ENCODE measurements at regions not wholly inside any gene's neighbourhood (a gene's known extent, or its start where the extent isn't known, plus 50 kb on each side); places are given as distances from the start of the nearest gene placed in this dataset.
"Not testable (repeated sequence)": the region's sequence is repeated elsewhere in the genome, so short reads cannot be mapped to it uniquely, and the experiment has no call there.

DNA sequence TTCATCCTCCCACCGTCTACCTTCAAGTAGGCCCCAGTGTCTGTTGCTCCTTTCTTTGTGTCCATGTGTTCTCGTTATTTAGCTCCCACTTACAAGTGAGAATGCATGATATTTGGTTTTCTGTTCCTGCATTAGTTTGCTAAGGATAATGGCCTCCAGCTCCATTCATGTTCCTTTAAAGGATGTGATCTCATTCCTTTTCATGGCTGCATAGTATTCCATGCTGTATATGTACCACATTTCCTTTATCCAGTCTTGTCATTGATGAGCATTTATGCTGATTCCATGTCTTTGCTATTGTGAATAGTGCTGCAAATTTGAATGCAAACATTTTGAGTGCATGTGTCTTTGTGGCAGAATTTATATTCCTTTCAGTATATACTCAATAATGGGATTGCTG, 259.6 kb upstream of the PELI2 start:
- TF ChIP-seq, protein P1, sequence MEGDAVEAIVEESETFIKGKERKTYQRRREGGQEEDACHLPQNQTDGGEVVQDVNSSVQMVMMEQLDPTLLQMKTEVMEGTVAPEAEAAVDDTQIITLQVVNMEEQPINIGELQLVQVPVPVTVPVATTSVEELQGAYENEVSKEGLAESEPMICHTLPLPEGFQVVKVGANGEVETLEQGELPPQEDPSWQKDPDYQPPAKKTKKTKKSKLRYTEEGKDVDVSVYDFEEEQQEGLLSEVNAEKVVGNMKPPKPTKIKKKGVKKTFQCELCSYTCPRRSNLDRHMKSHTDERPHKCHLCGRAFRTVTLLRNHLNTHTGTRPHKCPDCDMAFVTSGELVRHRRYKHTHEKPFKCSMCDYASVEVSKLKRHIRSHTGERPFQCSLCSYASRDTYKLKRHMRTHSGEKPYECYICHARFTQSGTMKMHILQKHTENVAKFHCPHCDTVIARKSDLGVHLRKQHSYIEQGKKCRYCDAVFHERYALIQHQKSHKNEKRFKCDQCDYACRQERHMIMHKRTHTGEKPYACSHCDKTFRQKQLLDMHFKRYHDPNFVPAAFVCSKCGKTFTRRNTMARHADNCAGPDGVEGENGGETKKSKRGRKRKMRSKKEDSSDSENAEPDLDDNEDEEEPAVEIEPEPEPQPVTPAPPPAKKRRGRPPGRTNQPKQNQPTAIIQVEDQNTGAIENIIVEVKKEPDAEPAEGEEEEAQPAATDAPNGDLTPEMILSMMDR (conservative IDR thresholded peaks at IDR 0.05 in 1 of 2, IDR thresholded peaks at IDR 0.05 in 1 of 2; ENCODE audit: low read depth in 1 of 2, low read length in 2 of 2) = no peak
- no peak for TF ChIP-seq EZH2 (IDR thresholded peaks at IDR 0.05; ENCODE audit: low read length, missing control alignments)
- no peak overlapping the region for H3K4me2 ChIP-seq (ENCODE audit: extremely low read depth, insufficient read depth, low read length)
- H3K27ac ChIP-seq (ENCODE audit: insufficient read depth, low read length) = no peak overlapping the region
- H3K9me3 ChIP-seq (ENCODE audit: control insufficient read depth, insufficient read depth, low read depth, low read length) = no peaks in the 10 kb centered on the region
- no peaks in the 10 kb centered on the region for H4K20me1 ChIP-seq (ENCODE audit: control insufficient read depth, extremely low read depth, insufficient read depth, low read length)
- no peaks in the 10 kb centered on the region for H3K4me1 ChIP-seq (ENCODE audit: control insufficient read depth, extremely low read depth, insufficient read depth, low read length)
- no peak overlapping the region for H3K9ac ChIP-seq (ENCODE audit: insufficient read depth, low read length)
- no peaks in the 10 kb centered on the region for H3K27me3 ChIP-seq (ENCODE audit: control insufficient read depth, insufficient read depth, low read length)
- no peak overlapping the region for H3K4me3 ChIP-seq (replicated peaks in 1 of 4; ENCODE audit: control extremely low read depth in 1 of 4, insufficient read depth in 1 of 4, low read depth in 3 of 4, low read length in 4 of 4)
- no peaks in the 10 kb centered on the region for H3K36me3 ChIP-seq (ENCODE audit: control insufficient read depth, insufficient read depth, low read length)
- no peak overlapping the region for H2AFZ ChIP-seq (ENCODE audit: low read length)
- no peaks in the 10 kb centered on the region for H3K79me2 ChIP-seq (ENCODE audit: control insufficient read depth, insufficient read depth, low read length)
- DNase-seq (ENCODE audit: low read depth in 2 of 2) = no peak

DNA sequence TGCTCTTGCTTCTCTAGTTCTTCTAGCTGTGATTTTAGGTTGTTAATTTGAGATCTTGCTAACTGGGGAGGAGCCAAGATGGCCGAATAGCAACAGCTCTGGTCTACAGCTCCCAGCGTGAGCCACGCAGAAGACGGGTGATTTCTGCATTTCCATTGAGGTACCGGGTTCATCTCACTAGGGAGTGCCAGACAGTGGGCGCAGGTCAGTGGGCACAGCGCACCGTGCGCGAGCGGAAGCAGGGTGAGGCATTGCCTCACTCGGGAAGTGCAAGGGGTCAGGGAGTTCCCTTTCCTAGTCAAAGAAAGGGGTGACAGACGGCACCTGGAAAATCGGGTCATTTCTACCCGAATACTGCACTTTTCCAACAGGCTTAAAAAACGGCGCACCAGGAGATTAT, 256.6 kb upstream of the PELI2 start:
- H3K4me3 ChIP-seq (replicated peaks in 1 of 4; ENCODE audit: control extremely low read depth in 1 of 4, insufficient read depth in 1 of 4, low read depth in 3 of 4, low read length in 4 of 4); H2AFZ ChIP-seq (ENCODE audit: low read length); H4K20me1 ChIP-seq (ENCODE audit: control insufficient read depth, extremely low read depth, insufficient read depth, low read length); H3K27me3 ChIP-seq (ENCODE audit: control insufficient read depth, insufficient read depth, low read length); DNase-seq (ENCODE audit: low read depth in 2 of 2); H3K9ac ChIP-seq (ENCODE audit: insufficient read depth, low read length); H3K36me3 ChIP-seq (ENCODE audit: control insufficient read depth, insufficient read depth, low read length); H3K4me1 ChIP-seq (ENCODE audit: control insufficient read depth, extremely low read depth, insufficient read depth, low read length); H3K9me3 ChIP-seq (ENCODE audit: control insufficient read depth, insufficient read depth, low read depth, low read length); H3K27ac ChIP-seq (ENCODE audit: insufficient read depth, low read length); H3K79me2 ChIP-seq (ENCODE audit: control insufficient read depth, insufficient read depth, low read length); H3K4me2 ChIP-seq (ENCODE audit: extremely low read depth, insufficient read depth, low read length): not testable (repeated sequence)

DNA sequence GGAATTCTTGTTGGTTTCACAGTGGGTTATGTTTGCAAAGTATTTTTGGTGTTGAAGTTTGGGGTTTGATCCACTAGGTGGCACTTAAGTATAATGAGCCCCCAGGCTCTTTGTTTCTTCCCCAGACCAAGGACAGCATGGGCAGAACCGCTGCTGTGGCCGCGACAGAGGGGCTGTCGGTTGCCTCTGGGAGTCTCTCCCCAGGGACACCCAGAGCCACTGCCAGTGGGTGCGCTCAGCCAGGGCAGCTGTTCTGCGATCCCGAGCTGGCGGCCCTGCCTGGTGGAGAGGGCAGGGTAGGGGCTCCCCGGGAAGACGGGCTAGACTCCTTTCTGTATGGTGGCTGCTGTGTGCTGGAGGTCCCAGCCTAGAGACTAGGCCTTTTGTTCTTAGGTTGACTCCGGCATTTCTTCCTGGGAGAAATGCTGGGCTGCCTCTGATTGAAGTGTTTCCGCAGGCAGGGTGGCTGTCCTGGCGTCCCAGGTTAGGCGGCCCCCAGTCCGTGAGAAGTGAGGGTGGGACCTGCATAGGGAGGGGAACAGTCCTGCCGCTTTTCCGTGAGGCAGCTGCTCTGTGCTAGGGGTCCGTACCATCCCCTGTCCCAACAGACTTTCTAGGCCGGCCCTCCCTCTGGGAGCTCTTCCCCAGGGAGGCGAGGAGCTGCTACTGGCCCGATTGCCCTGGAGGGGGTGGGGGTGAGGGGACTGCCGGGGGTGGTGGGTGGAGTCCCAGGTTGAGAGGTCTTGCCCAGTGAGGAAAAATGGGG, 253.1 kb upstream of the PELI2 start:
- Histone ChIP-seq H4K20me1 (ENCODE audit: control insufficient read depth, extremely low read depth, insufficient read depth, low read length) (no peaks in the 10 kb centered on the region), H3K4me1 (ENCODE audit: control insufficient read depth, extremely low read depth, insufficient read depth, low read length) (no peaks in the 10 kb centered on the region), H2AFZ (ENCODE audit: low read length) (no peak overlapping the region), H3K4me3 (replicated peaks in 1 of 4; ENCODE audit: control extremely low read depth in 1 of 4, insufficient read depth in 1 of 4, low read depth in 3 of 4, low read length in 4 of 4) (no peak overlapping the region), H3K27ac (ENCODE audit: insufficient read depth, low read length) (no peak overlapping the region), H3K4me2 (ENCODE audit: extremely low read depth, insufficient read depth, low read length) (no peak overlapping the region), H3K79me2 (ENCODE audit: control insufficient read depth, insufficient read depth, low read length) (no peaks in the 10 kb centered on the region), H3K9me3 (ENCODE audit: control insufficient read depth, insufficient read depth, low read depth, low read length) (no peaks in the 10 kb centered on the region), H3K27me3 (ENCODE audit: control insufficient read depth, insufficient read depth, low read length) (no peaks in the 10 kb centered on the region), H3K9ac (ENCODE audit: insufficient read depth, low read length) (no peak overlapping the region), H3K36me3 (ENCODE audit: control insufficient read depth, insufficient read depth, low read length) (no peaks in the 10 kb centered on the region)
- TF ChIP-seq, protein P1 (conservative IDR thresholded peaks at IDR 0.05 in 1 of 2, IDR thresholded peaks at IDR 0.05 in 1 of 2; ENCODE audit: low read depth in 1 of 2, low read length in 2 of 2) = no peak
- no peak for TF ChIP-seq EZH2 (IDR thresholded peaks at IDR 0.05; ENCODE audit: low read length, missing control alignments)
- no peak for DNase-seq (ENCODE audit: low read depth in 2 of 2)
